ENCODE measurements at regions not wholly inside any gene's neighbourhood (a gene's known extent, or its start where the extent isn't known, plus 50 kb on each side); places are given as distances from the start of the nearest gene placed in this dataset.
"Not testable (repeated sequence)": the region's sequence is repeated elsewhere in the genome, so short reads cannot be mapped to it uniquely, and the experiment has no call there.

- DNase-seq: peak; percentile 95
These were observed 344.6 kb upstream of the CTSO start for GRCh38 chr4:156298230-156298629.

DNA sequence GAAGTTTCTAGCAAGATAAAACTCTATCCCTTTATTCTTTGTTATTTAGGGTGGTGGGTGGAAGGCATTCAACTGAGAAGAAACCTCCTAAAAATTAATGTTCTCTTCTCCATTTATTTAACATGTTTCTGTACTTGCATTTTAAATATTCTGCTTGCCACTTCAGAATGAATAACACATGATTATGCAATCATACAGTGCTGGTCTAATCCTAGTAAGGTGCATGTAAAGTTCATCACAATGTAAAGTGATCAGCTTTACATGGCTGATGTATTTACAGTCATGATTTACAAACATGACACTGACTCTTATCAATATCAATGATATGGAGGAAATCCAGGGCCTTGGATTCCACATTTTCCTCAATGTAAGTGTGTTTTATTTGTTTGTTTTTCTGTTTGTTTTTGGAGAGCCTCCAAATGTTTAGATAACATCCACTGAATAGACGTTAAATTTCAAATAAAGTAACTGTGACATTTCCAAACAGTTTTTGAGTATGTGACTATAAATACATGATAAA lies 342.1 kb upstream of the CTSO start:
- DNase-seq: no peak

- DNase-seq: peak; percentile 93
These were observed 340.9 kb upstream of the CTSO start for GRCh38 chr4:156294577-156294976.

DNA sequence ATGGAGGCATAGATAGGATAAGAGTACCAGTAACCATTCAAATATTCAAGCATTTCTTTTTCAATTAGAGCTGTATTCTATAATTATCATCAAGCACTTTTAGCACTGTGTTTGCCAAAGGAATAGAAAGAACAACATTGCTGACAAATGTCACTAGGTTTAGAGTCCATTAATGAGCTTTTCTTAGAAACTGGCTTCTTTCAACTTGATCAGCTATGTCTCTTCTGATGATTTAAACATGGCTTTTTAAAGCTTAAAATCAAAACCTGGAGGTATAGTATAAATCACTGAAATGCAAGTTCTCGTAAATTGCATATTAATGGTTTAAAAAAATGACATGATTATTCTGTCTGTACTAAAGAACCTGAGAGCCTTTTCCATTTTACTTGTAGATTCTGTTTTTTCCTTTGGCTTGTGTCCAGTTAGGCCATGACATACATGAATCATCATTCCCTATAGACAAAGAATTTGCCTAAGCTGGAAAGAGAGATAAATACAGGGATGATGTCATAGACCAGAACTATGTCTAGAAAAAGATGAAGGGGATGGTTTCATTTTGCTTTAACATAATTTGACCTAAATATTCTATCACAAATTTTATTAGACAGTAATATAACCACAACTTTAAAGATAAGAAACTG lies 340.1 kb upstream of the CTSO start:
- DNase-seq: peak; percentile 96

GRCh38 chr4:156291317-156291716 lies 337.7 kb upstream of the CTSO start:
- peak; percentile 90 for DNase-seq

GRCh38 chr4:156290811-156291210 lies 337.1 kb upstream of the CTSO start:
- peak; percentile 70 for DNase-seq

GRCh38 chr4:156290026-156290425 lies 336.4 kb upstream of the CTSO start:
- DNase-seq: not testable (repeated sequence)

- DNase-seq: no peak
These were observed 327.0 kb upstream of the CTSO start for GRCh38 chr4:156280686-156281085.

DNA sequence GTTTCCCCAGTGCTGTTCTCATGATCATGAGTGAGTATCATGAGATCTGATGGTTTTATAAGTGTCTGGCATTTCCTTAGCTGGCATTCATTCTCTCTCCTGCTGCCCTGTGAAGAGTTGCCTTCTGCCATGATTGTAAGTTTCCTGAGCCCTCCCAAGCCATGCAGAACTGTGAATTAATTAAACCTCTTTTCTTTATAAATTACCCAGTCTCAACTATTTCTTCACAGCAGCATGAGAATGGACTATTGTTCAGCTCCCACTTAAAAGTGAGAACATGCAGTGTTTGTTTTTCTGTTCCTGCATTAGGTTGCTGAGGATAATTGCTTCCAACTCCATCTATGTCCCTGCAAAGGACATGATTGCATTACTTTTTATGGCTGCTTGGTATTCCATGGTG lies 311.7 kb upstream of the CTSO start:
- DNase-seq: no peak

DNA sequence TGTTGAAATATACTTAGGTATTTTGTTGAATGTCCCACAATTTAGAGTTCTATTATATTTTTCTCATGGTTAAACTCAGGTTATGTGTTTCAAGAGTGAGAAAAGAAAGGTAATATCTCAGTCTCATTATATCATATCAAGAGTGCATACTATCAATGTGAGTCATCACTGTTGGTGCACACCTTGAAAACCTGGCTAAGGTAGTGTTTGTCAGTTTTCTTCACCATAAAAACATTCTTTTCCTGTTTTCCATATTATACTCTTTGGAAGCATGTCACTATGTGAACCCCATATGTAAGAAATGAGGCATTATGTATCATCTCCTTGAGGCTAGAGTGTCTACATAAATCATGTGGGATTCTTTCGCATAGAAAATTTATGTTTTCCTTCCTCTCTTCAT lies 307.6 kb upstream of the CTSO start:
- no peak for DNase-seq

- DNase-seq: no peak
These were observed 301.8 kb upstream of the CTSO start for GRCh38 chr4:156255230-156256007.

GRCh38 chr4:156252358-156252921 lies 298.8 kb upstream of the CTSO start:
- peak; percentile 4 for DNase-seq

DNA sequence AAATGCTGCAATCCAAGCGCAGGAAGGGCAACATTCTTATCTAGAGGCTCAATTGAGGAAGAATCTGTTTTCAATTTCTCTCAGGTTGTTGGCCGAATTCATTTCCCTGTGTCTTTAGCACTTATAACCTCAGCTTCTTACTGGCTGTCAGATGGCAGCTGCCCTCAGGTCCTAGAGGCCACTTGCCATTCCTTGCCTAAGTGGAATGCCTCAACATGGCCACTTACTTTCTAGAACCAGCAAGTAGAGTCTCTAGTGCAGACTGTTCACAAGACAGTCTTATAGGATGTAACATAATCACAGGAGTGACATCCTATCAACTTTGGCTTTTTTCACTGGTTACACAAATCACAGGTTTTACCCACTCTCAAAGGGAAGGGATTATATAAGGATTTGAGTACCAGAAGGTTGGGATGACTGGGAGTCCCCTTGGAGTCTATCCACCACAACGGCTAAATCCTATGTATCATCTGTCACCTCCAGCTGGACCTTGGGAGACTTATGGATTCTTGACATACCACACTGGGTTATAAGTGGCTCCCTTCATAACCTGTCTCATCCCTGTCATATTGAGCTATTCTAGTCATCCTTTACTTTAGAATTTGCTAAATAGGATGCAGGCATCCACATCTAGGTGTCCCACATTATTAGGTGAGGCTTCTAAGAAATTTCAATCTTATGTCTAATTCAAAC lies 297.9 kb upstream of the CTSO start:
- DNase-seq: no peak

DNA sequence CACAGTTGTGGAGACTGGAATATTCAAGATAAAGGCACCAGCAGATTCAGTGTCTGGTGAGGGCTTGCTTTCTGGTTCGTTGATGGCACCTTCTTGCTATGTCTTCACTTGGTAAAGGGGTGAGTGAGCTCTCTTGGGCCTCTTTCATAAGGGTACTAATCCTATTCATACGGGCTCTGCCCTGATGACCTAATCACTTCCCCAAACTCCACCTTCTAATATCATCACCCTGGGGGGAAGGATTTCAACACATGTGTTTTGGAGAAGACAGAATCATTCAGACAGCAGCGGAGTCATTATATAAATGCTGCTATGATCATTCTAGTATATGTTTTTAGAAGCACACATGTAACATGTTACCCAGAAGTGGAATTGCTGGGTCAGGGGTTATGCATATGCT lies 295.3 kb upstream of the CTSO start:
- DNase-seq: no peak

DNA sequence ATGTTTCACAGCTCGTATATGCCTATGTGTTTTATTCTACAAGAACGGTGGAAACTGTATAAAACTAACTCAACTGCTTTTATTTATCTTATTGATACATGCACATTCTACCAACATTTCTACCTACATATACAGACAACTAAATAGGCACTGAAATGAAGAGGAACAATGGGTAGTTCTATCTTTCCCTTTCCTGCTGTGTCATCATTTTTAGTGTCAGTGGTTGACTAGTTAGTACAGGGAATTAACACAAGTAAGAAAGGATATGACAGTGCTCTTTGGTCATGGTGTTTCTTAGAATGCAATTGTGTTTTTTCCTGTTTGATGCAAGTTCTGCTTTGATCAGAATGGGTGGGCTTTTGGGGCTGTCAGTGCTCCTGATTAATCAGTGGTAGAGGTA lies 293.8 kb upstream of the CTSO start:
- no peak for DNase-seq

- DNase-seq: no peak
These were observed 289.3 kb upstream of the CTSO start for GRCh38 chr4:156243015-156243414.

- DNase-seq: no peak
These were observed 288.7 kb upstream of the CTSO start for GRCh38 chr4:156242390-156242789.

DNA sequence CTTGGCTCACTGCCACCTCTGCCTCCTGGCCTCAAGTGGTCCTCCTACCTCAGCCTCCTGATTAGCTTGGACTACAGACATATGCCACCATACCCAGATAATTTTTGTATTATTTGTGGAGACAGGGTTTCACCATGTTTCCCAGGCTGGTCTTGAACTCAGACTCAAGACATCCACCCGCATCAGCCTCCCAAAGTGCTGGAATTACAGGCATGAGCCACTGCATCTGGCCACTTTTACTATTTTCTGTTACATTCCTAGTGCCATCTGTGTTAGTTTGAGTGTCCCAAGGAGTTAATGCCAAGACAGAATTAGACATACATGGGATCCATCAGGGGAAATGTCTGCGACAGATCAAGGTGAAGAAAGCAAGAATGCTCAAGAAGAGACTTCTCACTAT lies 288.2 kb upstream of the CTSO start:
- DNase-seq: no peak

GRCh38 chr4:156238171-156238570 lies 284.5 kb upstream of the CTSO start:
- DNase-seq: no peak

DNA sequence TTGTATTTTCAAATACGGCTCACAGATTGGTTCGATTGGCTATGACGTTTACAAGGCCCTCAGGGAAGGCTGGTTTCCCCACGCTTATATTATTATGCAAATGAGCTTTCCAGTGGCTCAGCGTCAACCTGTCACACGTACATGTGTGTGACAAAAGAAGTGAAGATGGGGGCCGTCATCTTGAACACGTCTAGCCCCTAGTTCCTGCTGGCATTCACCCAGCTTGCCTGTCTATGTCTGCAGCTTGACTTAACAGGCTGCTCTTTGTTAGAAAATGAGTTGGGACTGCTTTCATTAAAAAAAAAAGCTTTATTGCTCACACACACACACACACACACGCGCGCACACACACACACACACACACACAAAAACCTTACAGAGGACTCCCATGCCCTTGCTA lies 283.6 kb upstream of the CTSO start:
- no peak for DNase-seq

DNA sequence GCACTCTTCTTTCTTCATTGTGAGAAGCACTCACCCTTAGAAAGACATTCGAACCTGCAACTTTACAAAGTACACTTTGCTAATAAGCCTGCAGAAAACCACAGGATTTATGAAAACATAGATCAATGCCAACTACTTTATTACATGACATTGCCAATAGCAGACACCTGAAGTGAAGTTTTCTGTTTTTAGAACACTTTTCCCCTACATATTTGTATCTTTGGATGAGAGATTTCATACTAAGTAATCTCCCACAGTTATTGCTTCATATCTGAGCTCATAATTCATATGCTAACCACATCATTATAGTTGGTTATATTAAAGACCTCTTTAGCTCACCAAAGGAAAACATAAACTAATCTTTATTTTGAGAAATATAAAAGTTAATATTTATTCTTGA lies 276.5 kb upstream of the CTSO start:
- DNase-seq: no peak

DNA sequence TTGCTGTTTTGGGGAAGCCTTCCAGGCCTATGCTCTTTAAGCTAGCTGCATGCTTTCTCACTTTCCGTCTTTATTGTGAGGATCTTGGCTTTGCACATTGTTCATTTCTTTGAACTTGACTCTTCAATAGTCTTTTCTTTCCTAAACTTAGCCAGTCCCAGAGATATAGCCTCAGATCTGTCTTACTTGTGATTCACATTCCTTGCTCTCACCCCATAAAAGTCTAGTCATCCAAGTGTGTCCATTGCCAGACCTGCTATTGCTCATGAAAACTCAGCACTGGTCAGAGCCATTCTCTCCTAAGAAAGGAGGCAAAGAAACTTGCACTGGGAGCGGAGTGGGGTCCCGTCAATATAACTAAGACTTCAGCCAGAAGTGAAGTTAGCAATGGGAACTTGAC lies 275.0 kb upstream of the CTSO start:
- DNase-seq: no peak

- DNase-seq: no peak
These were observed 273.7 kb upstream of the CTSO start for GRCh38 chr4:156227321-156227720.

- no peak for DNase-seq
These were observed 270.3 kb upstream of the CTSO start for GRCh38 chr4:156223985-156224384.
